ENCODE measurements at regions not wholly inside any gene's neighbourhood (a gene's known extent, or its start where the extent isn't known, plus 50 kb on each side); places are given as distances from the start of the nearest gene placed in this dataset.

DNA sequence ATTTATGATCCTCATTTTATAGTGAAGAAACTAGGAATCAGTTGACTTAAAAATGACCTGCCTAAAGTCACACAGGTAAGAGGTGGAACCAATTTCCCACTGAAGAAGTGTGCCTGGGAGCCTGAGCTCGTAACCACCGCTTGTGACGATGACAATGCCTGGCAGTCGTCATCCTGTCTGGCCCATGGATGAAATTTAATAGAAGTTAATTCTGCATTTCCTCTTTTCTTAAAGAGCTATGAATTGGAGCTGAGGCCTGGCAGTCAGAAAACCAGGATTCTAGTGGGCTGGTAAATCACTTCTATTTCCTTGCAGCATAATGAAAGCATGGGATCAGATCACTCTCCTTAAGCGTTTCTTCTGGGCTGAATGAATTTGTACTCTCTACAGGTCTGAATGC lies 200.0 kb upstream of the SGK1 start:
- TF ChIP-seq CTCF (IDR thresholded peaks at IDR 0.05), result no peak
- TF ChIP-seq POLR2A (IDR thresholded peaks at IDR 0.05), result no peak

Data from Peyer's patch (tissue), 4 donors.